HEK293T (cell line): ENCODE measurements at regions not wholly inside any gene's neighbourhood (a gene's known extent, or its start where the extent isn't known, plus 50 kb on each side); places are given as distances from the start of the nearest gene placed in this dataset.

ENCODE experiments used
- BHLHE40 ChIP-seq: fragments of 450-650 bp; IDR thresholded peaks from 2 replicates; pipeline ENCODE4 v1.6.1; 2016; ENCODE audit warnings: mild to moderate bottlenecking, moderate library complexity, borderline replicate concordance
- CTBP1 ChIP-seq: fragments of 450-650 bp; IDR thresholded peaks from 2 replicates; pipeline ENCODE4 v1.6.1; 2016; ENCODE audit warnings: borderline replicate concordance
- NFRKB ChIP-seq: fragments of 450-650 bp; IDR thresholded peaks from 2 replicates; pipeline ENCODE4 v1.6.1; 2016; ENCODE audit warnings: mild to moderate bottlenecking, moderate library complexity
- PKNOX1 ChIP-seq: fragments of 450-650 bp; IDR thresholded peaks from 2 replicates; pipeline ENCODE4 v1.6.1; 2016
- SP1 ChIP-seq: fragments of 450-650 bp; IDR thresholded peaks from 2 replicates; pipeline ENCODE4 v1.6.1; 2017
- SUZ12 ChIP-seq: fragments of 450-650 bp; IDR thresholded peaks from 2 replicates; pipeline ENCODE4 v1.6.1; 2016; ENCODE audit warnings: mild to moderate bottlenecking
- TARDBP ChIP-seq: fragments of 450-650 bp; IDR thresholded peaks from 2 replicates; pipeline ENCODE4 v1.6.1; 2016
- ZNF384 ChIP-seq: fragments of 450-650 bp; IDR thresholded peaks from 2 replicates; pipeline ENCODE4 v1.6.1; 2016

DNA sequence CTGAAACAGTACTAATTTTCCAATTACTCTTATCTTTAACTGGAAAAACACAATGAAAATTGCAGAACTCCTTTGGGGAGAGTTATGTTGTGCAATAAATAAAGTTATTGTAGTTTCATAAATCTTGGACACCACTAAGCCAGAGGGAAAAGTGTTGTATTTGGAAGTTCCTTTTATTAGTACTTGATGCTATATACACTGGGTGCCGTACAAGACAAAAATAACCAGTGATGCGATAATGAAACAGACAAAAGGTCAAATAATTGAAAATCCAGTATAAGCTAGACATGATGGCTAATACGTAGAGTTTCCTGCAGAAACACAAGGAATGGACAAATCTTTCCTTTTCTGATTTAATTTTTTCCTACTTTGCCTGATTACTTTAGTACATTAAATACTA is 541.1 kb downstream of the ETS1 start:
- no peak for TF ChIP-seq TARDBP
- no peak for TF ChIP-seq PKNOX1
- TF ChIP-seq SP1, result no peak
- no peak for TF ChIP-seq ZNF384
- TF ChIP-seq SUZ12, result no peak
- TF ChIP-seq BHLHE40, result no peak
- no peak for TF ChIP-seq CTBP1
- TF ChIP-seq NFRKB, result no peak
